PC-3 (cell line): ENCODE measurements at regions not wholly inside any gene's neighbourhood (a gene's known extent, or its start where the extent isn't known, plus 50 kb on each side); places are given as distances from the start of the nearest gene placed in this dataset.
A peak's percentile ranks its signal among the peaks of the same experiment; 100 is the strongest.

Source experiments
- ATAC-seq: fragments of 200-7000 bp; cut with Tn5 transposase; 2 replicates; pipeline ENCODE4 v1.9.1; 2020; ENCODE audit warnings: mild to moderate bottlenecking, moderate library complexity
- BruUV-seq: library from RNA; stranded (reverse); fragments of 400-500 nt; replicated peaks from 2 replicates; lab custom pipeline; 2021; lab: Mats Ljungman, UMichigan
- CTCF ChIA-PET: fragments of 300-600 bp; sonication (Branson Sonifier 250); formaldehyde crosslinking; loops from one replicate; lab custom pipeline; 2022; ENCODE audit warnings: antibody characterized with exemption; lab: Charles Lee
- POLR2A ChIA-PET: fragments of 300-600 bp; sonication (Branson Sonifier 250); formaldehyde crosslinking; loops from one replicate; lab custom pipeline; 2022; ENCODE audit warnings: antibody characterized with exemption; ENCODE audit not compliant: unreplicated experiment; lab: Charles Lee
- DNase-seq: peaks from one replicate; pipeline ENCODE4 v3.0.0-alpha.2; 2015
- H2AFZ ChIP-seq: fragments of 300-600 bp; sonication (generic); 2 replicates; pipeline ENCODE4 v1.6.0; 2016; ENCODE audit warnings: antibody characterized with exemption, low read length
- H3F3A ChIP-seq: fragments of 300-600 bp; sonication (generic); one replicate; pipeline ENCODE4 v1.6.0; 2017; ENCODE audit warnings: antibody characterized with exemption, low read length, control low read depth, mild to moderate bottlenecking; ENCODE audit not compliant: unreplicated experiment
- H3K27ac ChIP-seq: fragments of 300-600 bp; sonication (generic); 2 replicates; pipeline ENCODE4 v1.5.1; 2016; ENCODE audit warnings: mild to moderate bottlenecking, low read length
- H3K27me3 ChIP-seq: fragments of 300-600 bp; sonication (generic); 2 replicates; pipeline ENCODE4 v1.6.1; 2016; ENCODE audit warnings: low read length, mixed read lengths
- H3K36me3 ChIP-seq: fragments of 300-600 bp; sonication (generic); 2 replicates; pipeline ENCODE4 v1.6.1; 2016; ENCODE audit warnings: low read depth, mixed run types, low read length, mixed read lengths
- H3K4me1 ChIP-seq: fragments of 300-600 bp; sonication (generic); 2 replicates; pipeline ENCODE4 v1.5.1; 2016; ENCODE audit warnings: low read length; ENCODE audit not compliant: insufficient read depth
- H3K4me2 ChIP-seq: fragments of 300-600 bp; sonication (generic); 2 replicates; pipeline ENCODE4 v1.6.0; 2016; ENCODE audit warnings: low read length
- H3K4me3 ChIP-seq: fragments of 300-600 bp; sonication (generic); 2 replicates; pipeline ENCODE4 v1.5.1; 2016; ENCODE audit warnings: mild to moderate bottlenecking, low read length, mixed read lengths
- H3K79me2 ChIP-seq: fragments of 300-600 bp; sonication (generic); 2 replicates; pipeline ENCODE4 v1.6.1; 2017; ENCODE audit warnings: low read length, mixed read lengths
- H3K9ac ChIP-seq: fragments of 300-600 bp; sonication (generic); 2 replicates; pipeline ENCODE4 v1.6.0; 2016; ENCODE audit warnings: mild to moderate bottlenecking, low read length
- H3K9me2 ChIP-seq: fragments of 300-600 bp; sonication (generic); replicated peaks from 2 replicates; pipeline ENCODE4 v1.6.1; 2016; ENCODE audit warnings: mixed run types, low read length, mixed read lengths
- H3K9me3 ChIP-seq: fragments of 300-600 bp; sonication (generic); 2 replicates; pipeline ENCODE4 v1.6.1; 2016; ENCODE audit warnings: low read length, mixed read lengths
- H4K20me1 ChIP-seq: fragments of 300-600 bp; sonication (generic); 2 replicates; pipeline ENCODE4 v1.6.1; 2016; ENCODE audit warnings: low read length, mixed read lengths
- CTCF ChIP-seq: fragments of 300-600 bp; sonication (generic); conservative IDR thresholded peaks from 2 replicates; pipeline ENCODE4 v1.5.1; 2017; ENCODE audit warnings: antibody characterized with exemption, low read depth, mild to moderate bottlenecking, low read length
- EZH2 ChIP-seq: fragments of 300-600 bp; sonication (generic); IDR thresholded peaks from one replicate; pipeline ENCODE4 v1.6.1; 2017; ENCODE audit warnings: antibody characterized with exemption, mild to moderate bottlenecking, low read length; ENCODE audit not compliant: unreplicated experiment
- EZH2phosphoT487 ChIP-seq: fragments of 300-600 bp; sonication (generic); IDR thresholded peaks from 2 replicates; pipeline ENCODE4 v1.6.1; 2018; ENCODE audit warnings: mild to moderate bottlenecking, antibody characterized with exemption, low read length, borderline replicate concordance
- intact Hi-C: fragments of 100-400 bp; cut with micrococcal nuclease; formaldehyde crosslinking; loops from 2 replicates; pipeline ENCODE4 v1.9.0; 2023

- H3K4me1 ChIP-seq, result no peaks in the 10 kb centered on the region
- no peak overlapping the region for H3K9ac ChIP-seq
- H3K36me3 ChIP-seq, result no peaks in the 10 kb centered on the region
- H3K27me3 ChIP-seq, result peaks cover 9% of the 10 kb centered on the region; the same call in 1 of the 2 replicates
- no peaks in the 10 kb centered on the region for H3K9me2 ChIP-seq
- H3K27ac ChIP-seq, result no peak overlapping the region
- H3K9me3 ChIP-seq, result no peaks in the 10 kb centered on the region
- H4K20me1 ChIP-seq, result no peaks in the 10 kb centered on the region
- no peak overlapping the region for H2AFZ ChIP-seq
- BruUV-seq, result no TSS peak
- TF ChIP-seq EZH2phosphoT487 (no peak), EZH2 (no peak), CTCF (no peak)
- no peaks in the 10 kb centered on the region for H3F3A ChIP-seq
- ChIA-PET POLR2A (no interaction called here), CTCF (no interaction called here)
- H3K4me3 ChIP-seq, result no peak overlapping the region
- no peak overlapping the region for H3K4me2 ChIP-seq
- H3K79me2 ChIP-seq, result no peaks in the 10 kb centered on the region
- DNase-seq (no peak), ATAC-seq (no peak)
- intact Hi-C loops, result no loop called here
These were observed 735.1 kb upstream of the LCORL start for GRCh38 chr4:18756671-18757070.

GRCh38 chr4:18754180-18754579, 732.6 kb upstream of the LCORL start:
- ATAC-seq (no peak), DNase-seq (peak; percentile 5)
- Histone ChIP-seq H3K27me3 (no peaks in the 10 kb centered on the region), H3F3A (no peaks in the 10 kb centered on the region), H4K20me1 (no peaks in the 10 kb centered on the region), H3K36me3 (no peaks in the 10 kb centered on the region), H2AFZ (no peak overlapping the region), H3K27ac (no peak overlapping the region), H3K4me1 (no peaks in the 10 kb centered on the region), H3K4me3 (no peak overlapping the region), H3K9me3 (no peaks in the 10 kb centered on the region), H3K4me2 (no peak overlapping the region), H3K9ac (no peak overlapping the region), H3K79me2 (no peaks in the 10 kb centered on the region), H3K9me2 (no peaks in the 10 kb centered on the region)
- CTCF ChIA-PET, result no interaction called here
- intact Hi-C loops, result no loop called here
- POLR2A ChIA-PET, result no interaction called here
- TF ChIP-seq EZH2, result no peak
- TF ChIP-seq CTCF, result no peak
- TF ChIP-seq EZH2phosphoT487, result no peak
- BruUV-seq, result no TSS peak

- Histone ChIP-seq H3K4me3 (no peak overlapping the region), H3K4me1 (no peaks in the 10 kb centered on the region), H3K27ac (no peak overlapping the region), H3K4me2 (no peak overlapping the region), H2AFZ (no peak overlapping the region), H3K9me2 (no peaks in the 10 kb centered on the region), H3K9ac (no peak overlapping the region), H3K9me3 (no peaks in the 10 kb centered on the region), H3K36me3 (no peaks in the 10 kb centered on the region), H3K79me2 (no peaks in the 10 kb centered on the region), H3F3A (no peaks in the 10 kb centered on the region), H3K27me3 (no peaks in the 10 kb centered on the region), H4K20me1 (no peaks in the 10 kb centered on the region)
- DNase-seq (no peak), ATAC-seq (no peak)
- intact Hi-C loops, result no loop called here
- ChIA-PET CTCF (no interaction called here), POLR2A (no interaction called here)
- no TSS peak for BruUV-seq
- TF ChIP-seq CTCF (no peak), EZH2 (no peak), EZH2phosphoT487 (no peak)
These were observed 729.5 kb upstream of the LCORL start for GRCh38 chr4:18751083-18751482.
